ENCODE measurements at regions not wholly inside any gene's neighbourhood (a gene's known extent, or its start where the extent isn't known, plus 50 kb on each side); places are given as distances from the start of the nearest gene placed in this dataset.

- TF ChIP-seq EZH2 (IDR thresholded peaks at IDR 0.05; ENCODE audit: borderline replicate concordance, low read depth, low read length, poor library complexity, severe bottlenecking) (no peak), CTCF (conservative IDR thresholded peaks at IDR 0.05; ENCODE audit: low read depth, low read length) (no peak)
Observed at GRCh38 chr9:11235061-11235460, 622.3 kb upstream of the PTPRD start.
